ENCODE measurements at regions not wholly inside any gene's neighbourhood (a gene's known extent, or its start where the extent isn't known, plus 50 kb on each side); places are given as distances from the start of the nearest gene placed in this dataset.

DNA sequence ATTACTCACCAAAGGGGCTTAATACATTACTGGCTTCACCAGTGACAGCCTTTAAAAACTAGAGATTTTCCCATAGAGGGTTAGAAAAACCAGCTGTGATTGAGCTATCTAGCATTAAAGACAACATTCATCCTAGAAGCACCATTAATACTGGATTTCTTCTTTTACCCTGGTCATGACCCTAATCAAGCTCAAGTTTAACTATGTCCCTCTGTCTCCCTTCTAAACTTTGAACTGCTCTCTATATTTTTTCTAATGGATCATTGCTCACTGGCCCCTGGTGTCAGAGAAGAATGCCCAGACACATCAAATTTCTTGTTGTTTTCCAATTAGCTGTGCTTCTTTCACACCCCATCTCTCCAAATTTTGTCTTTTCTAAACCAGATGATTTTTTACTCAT lies 1101.3 kb downstream of the XPNPEP1 start:
- TF ChIP-seq CTCF (IDR thresholded peaks at IDR 0.05; ENCODE audit: insufficient read depth, low read length, poor library complexity, severe bottlenecking), result no peak
- no peak for TF ChIP-seq EZH2phosphoT487 (conservative IDR thresholded peaks at IDR 0.05; ENCODE audit: low read length)
